ENCODE measurements at regions not wholly inside any gene's neighbourhood (a gene's known extent, or its start where the extent isn't known, plus 50 kb on each side); places are given as distances from the start of the nearest gene placed in this dataset.
"Not testable (repeated sequence)": the region's sequence is repeated elsewhere in the genome, so short reads cannot be mapped to it uniquely, and the experiment has no call there.

GRCh38 chr18:22499421-22499820 lies 81.7 kb upstream of the CTAGE1 start:
- DNase-seq (ENCODE audit: low read depth, low spot score): no peak
- no peak overlapping the region for H3K27ac ChIP-seq

- DNase-seq (ENCODE audit: low read depth, low spot score): no peak
Observed at GRCh38 chr18:22503803-22504202, 86.1 kb upstream of the CTAGE1 start.

GRCh38 chr18:22504251-22505030 lies 86.7 kb upstream of the CTAGE1 start:
- H3K27ac ChIP-seq: peak overlapping the region; percentile 2
- no peak for DNase-seq (ENCODE audit: low read depth, low spot score)

More at GRCh38 chr18:22503803-22504202, 86.1 kb upstream of the CTAGE1 start:
- no peak overlapping the region for H3K27ac ChIP-seq

- peak overlapping the region; percentile 2 for H3K27ac ChIP-seq
- no peak for DNase-seq (ENCODE audit: low read depth, low spot score)
Observed at GRCh38 chr18:22505141-22505591, 87.5 kb upstream of the CTAGE1 start.

GRCh38 chr18:22507055-22507454 lies 89.3 kb upstream of the CTAGE1 start:
- no peak overlapping the region for H3K27ac ChIP-seq
- DNase-seq (ENCODE audit: low read depth, low spot score): no peak

- H3K27ac ChIP-seq: no peak overlapping the region
- DNase-seq (ENCODE audit: low read depth, low spot score): no peak
Observed at GRCh38 chr18:22509423-22509822, 91.7 kb upstream of the CTAGE1 start.

- DNase-seq (ENCODE audit: low read depth, low spot score): no peak
- no peak overlapping the region for H3K27ac ChIP-seq
Observed at GRCh38 chr18:22510697-22511096, 93.0 kb upstream of the CTAGE1 start.

- no peak overlapping the region for H3K27ac ChIP-seq
- DNase-seq (ENCODE audit: low read depth, low spot score): no peak
Observed at GRCh38 chr18:22513721-22514481, 96.2 kb upstream of the CTAGE1 start.

GRCh38 chr18:22514655-22515054 lies 96.9 kb upstream of the CTAGE1 start:
- no peak overlapping the region for H3K27ac ChIP-seq
- no peak for DNase-seq (ENCODE audit: low read depth, low spot score)

- no peak overlapping the region for H3K27ac ChIP-seq
- DNase-seq (ENCODE audit: low read depth, low spot score): no peak
Observed at GRCh38 chr18:22515250-22515649, 97.5 kb upstream of the CTAGE1 start.

GRCh38 chr18:22517356-22517755 lies 99.6 kb upstream of the CTAGE1 start:
- DNase-seq (ENCODE audit: low read depth, low spot score): no peak
- H3K27ac ChIP-seq: no peak overlapping the region

- H3K27ac ChIP-seq: no peak overlapping the region
- DNase-seq (ENCODE audit: low read depth, low spot score): no peak
Observed at GRCh38 chr18:22521026-22521707, 103.5 kb upstream of the CTAGE1 start.

GRCh38 chr18:22523481-22523880 lies 105.8 kb upstream of the CTAGE1 start:
- H3K27ac ChIP-seq: no peak overlapping the region
- DNase-seq (ENCODE audit: low read depth, low spot score): no peak

- DNase-seq (ENCODE audit: low read depth, low spot score): no peak
- no peak overlapping the region for H3K27ac ChIP-seq
Observed at GRCh38 chr18:22524783-22525182, 107.1 kb upstream of the CTAGE1 start.

- no peak overlapping the region for H3K27ac ChIP-seq
- no peak for DNase-seq (ENCODE audit: low read depth, low spot score)
Observed at GRCh38 chr18:22525313-22525712, 107.6 kb upstream of the CTAGE1 start.

- DNase-seq (ENCODE audit: low read depth, low spot score): no peak
- no peak overlapping the region for H3K27ac ChIP-seq
Observed at GRCh38 chr18:22525883-22526282, 108.2 kb upstream of the CTAGE1 start.

- DNase-seq (ENCODE audit: low read depth, low spot score): no peak
- no peak overlapping the region for H3K27ac ChIP-seq
Observed at GRCh38 chr18:22528291-22528690, 110.6 kb upstream of the CTAGE1 start.

- not testable (repeated sequence) for H3K27ac ChIP-seq; DNase-seq (ENCODE audit: low read depth, low spot score)
Observed at GRCh38 chr18:22534706-22535105, 117.0 kb upstream of the CTAGE1 start.

GRCh38 chr18:22536558-22536957 lies 118.8 kb upstream of the CTAGE1 start:
- no peak for DNase-seq (ENCODE audit: low read depth, low spot score)
- no peak overlapping the region for H3K27ac ChIP-seq

GRCh38 chr18:22538426-22538825 lies 120.7 kb upstream of the CTAGE1 start:
- H3K27ac ChIP-seq: no peak overlapping the region
- no peak for DNase-seq (ENCODE audit: low read depth, low spot score)

Measured in epithelial cell of prostate (primary cell).